Adrenal gland (tissue), 9 donors: ENCODE measurements at regions not wholly inside any gene's neighbourhood (a gene's known extent, or its start where the extent isn't known, plus 50 kb on each side); places are given as distances from the start of the nearest gene placed in this dataset.

Source experiments
- DNase-seq, 7 donors: peaks; one replicate each; pipeline ENCODE4 v3.0.0-alpha.2; 2019 to 2020
- H3K27ac ChIP-seq, 5 donors: fragments of 200-600 bp; sonication (generic) in 4 of 5; 1 replicate in 3 of 5; 2 replicates in 2 of 5; pipeline versions ENCODE4 v1.5.1 to v1.8.0; 2016 to 2020; ENCODE audit warnings: mild to moderate bottlenecking in 1 of 5
- H3K27me3 ChIP-seq: fragments of 200-600 bp; 2 replicates; pipeline ENCODE4 v1.8.0; 2021
- H3K36me3 ChIP-seq, 2 donors: fragments of 200-600 bp; replicated peaks in 1 of 2; 1 replicate in 1 of 2; 2 replicates in 1 of 2; pipeline versions ENCODE4 v1.5.1 to v1.8.0; 2018 to 2022
- H3K4me1 ChIP-seq, 2 donors: fragments of 200-600 bp; replicated peaks in 1 of 2; 1 replicate in 1 of 2; 2 replicates in 1 of 2; pipeline versions ENCODE4 v1.5.1 to v1.8.0; 2018 to 2021
- H3K4me3 ChIP-seq, 4 donors: fragments of 200-600 bp; sonication (generic) in 3 of 4; one replicate each; pipeline ENCODE4 v1.5.1; 2016 to 2018
- H3K9me3 ChIP-seq, 3 donors: fragments of 200-600 bp; sonication (generic) in 1 of 3; replicated peaks in 1 of 3; 1 replicate in 2 of 3; 2 replicates in 1 of 3; pipeline versions ENCODE4 v1.5.1 to v1.8.0; 2016 to 2021
- CTCF ChIP-seq, 6 experiments: fragments of 450-650 bp in 4 of 6; fragments of 200-600 bp in 2 of 6; sonication (generic) in 1 of 6; IDR thresholded peaks; 1 replicate in 5 of 6; 2 replicates in 1 of 6; pipeline versions ENCODE4 v1.5.1 to v1.8.0; 2016 to 2021; ENCODE audit warnings: antibody characterized with exemption in 6 of 6, mild to moderate bottlenecking in 2 of 6, moderate library complexity in 1 of 6
- POLR2A ChIP-seq, 2 donors: fragments of 450-650 bp; IDR thresholded peaks; one replicate each; pipeline ENCODE4 v1.6.1; 2017; ENCODE audit warnings: antibody characterized with exemption in 2 of 2, mild to moderate bottlenecking in 2 of 2, moderate library complexity in 1 of 2
- WGBS, 4 donors: extraction: QIAGEN DNeasy Blood & Tissue Kit in 2 of 4; methylation state at CpG; one replicate each; pipeline versions ENCODE4 v1.1.5 to v1.1.7; 2013 to 2017; 5-methylcytosine and 5-hydroxymethylcytosine counted together
- intact Hi-C, 2 donors: fragments of 100-400 bp; cut with DNase I; formaldehyde crosslinking; loops; one replicate each; pipeline versions ENCODE4 v1.14.1 to v1.15.0; 2022 to 2023
- donor health status: healthy with polysubstance abuse.
- donor health status: Bipolar disorder and iron deficiency.
- donor health status: DM: yes; HTN: yes; CAD: no.
- donor health status: DM: no; HTN: no; CAD: no.
- donor health status: DM: no; HTN: no; CAD: no.

GRCh38 chr18:78151948-78152725 lies 827.5 kb upstream of the SALL3 start:
- DNase-seq, result no peak
- TF ChIP-seq POLR2A (IDR thresholded peaks at IDR 0.05) (no peak), CTCF (IDR thresholded peaks at IDR 0.05) (no peak)
- no peak overlapping the region for H3K27ac ChIP-seq
- WGBS, 4 donors, result 86 to 92% (median 90%) methylated on average over 17 of the region's 17 CpGs
- no peaks in the 10 kb centered on the region for H3K27me3 ChIP-seq
- H3K4me3 ChIP-seq, result no peak overlapping the region
- H3K36me3 ChIP-seq, result no peaks in the 10 kb centered on the region
- no peaks in the 10 kb centered on the region for H3K4me1 ChIP-seq
- intact Hi-C loops, result no loop called here
- no peaks in the 10 kb centered on the region for H3K9me3 ChIP-seq

- Histone ChIP-seq H3K27me3 (no peaks in the 10 kb centered on the region), H3K4me3 (no peak overlapping the region), H3K4me1 (no peaks in the 10 kb centered on the region), H3K9me3 (no peaks in the 10 kb centered on the region), H3K36me3 (no peaks in the 10 kb centered on the region), H3K27ac (no peak overlapping the region)
- DNase-seq, result no peak
- intact Hi-C loops, result no loop called here
- TF ChIP-seq POLR2A (IDR thresholded peaks at IDR 0.05), result no peak
- TF ChIP-seq CTCF (IDR thresholded peaks at IDR 0.05), result no peak
- 88 to 92% (median 91%) methylated on average over 8 to 16 of the region's 16 CpGs for WGBS, 4 donors
Observed at GRCh38 chr18:78153362-78153761, 826.3 kb upstream of the SALL3 start.

GRCh38 chr18:78154444-78154843 lies 825.2 kb upstream of the SALL3 start:
- Histone ChIP-seq H3K4me1 (no peaks in the 10 kb centered on the region), H3K9me3 (no peaks in the 10 kb centered on the region), H3K36me3 (no peaks in the 10 kb centered on the region), H3K4me3 (no peak overlapping the region), H3K27me3 (no peaks in the 10 kb centered on the region), H3K27ac (no peak overlapping the region)
- no peak for TF ChIP-seq POLR2A (IDR thresholded peaks at IDR 0.05)
- TF ChIP-seq CTCF (IDR thresholded peaks at IDR 0.05), result no peak
- intact Hi-C loops, result no loop called here
- no peak for DNase-seq
- WGBS, 4 donors, result 86 to 92% (median 89%) methylated on average over 8 to 9 of the region's 9 CpGs

GRCh38 chr18:78154853-78155252 lies 824.8 kb upstream of the SALL3 start:
- H3K9me3 ChIP-seq, result no peaks in the 10 kb centered on the region
- intact Hi-C loops, result no loop called here
- H3K4me3 ChIP-seq, result no peak overlapping the region
- TF ChIP-seq POLR2A (IDR thresholded peaks at IDR 0.05) (no peak), CTCF (IDR thresholded peaks at IDR 0.05) (no peak)
- no peak for DNase-seq
- no peak overlapping the region for H3K27ac ChIP-seq
- no peaks in the 10 kb centered on the region for H3K27me3 ChIP-seq
- no peaks in the 10 kb centered on the region for H3K36me3 ChIP-seq
- no peaks in the 10 kb centered on the region for H3K4me1 ChIP-seq
- WGBS, 4 donors, result 62 to 87% (median 65%) methylated on average over 4 of the region's 4 CpGs
